GM20000 (cell line): ENCODE measurements at regions not wholly inside any gene's neighbourhood (a gene's known extent, or its start where the extent isn't known, plus 50 kb on each side); places are given as distances from the start of the nearest gene placed in this dataset.

Experiments
- DNase-seq: peaks from one replicate; pipeline ENCODE4 v3.0.0; 2012; ENCODE audit warnings: low spot score
- CTCF ChIP-seq: IDR thresholded peaks from 2 replicates; pipeline ENCODE4 v1.5.1; 2012; ENCODE audit warnings: mild to moderate bottlenecking, control low read depth; ENCODE audit errors: extremely low read depth, missing control alignments

- TF ChIP-seq CTCF = no peak
- DNase-seq = no peak
Observed at GRCh38 chr1:244969355-244970235, 105.3 kb upstream of the HNRNPU start.

- DNase-seq = no peak
- TF ChIP-seq CTCF = no peak
Observed at GRCh38 chr1:244968881-244969280, 104.5 kb upstream of the HNRNPU start.

GRCh38 chr1:244968471-244968871 is 104.1 kb upstream of the HNRNPU start:
- DNase-seq = no peak

GRCh38 chr1:244967159-244967558 is 102.8 kb upstream of the HNRNPU start:
- no peak for DNase-seq
- no peak for TF ChIP-seq CTCF

More at GRCh38 chr1:244968471-244968871, 104.1 kb upstream of the HNRNPU start:
- no peak for TF ChIP-seq CTCF

- no peak for DNase-seq
- no peak for TF ChIP-seq CTCF
Observed at GRCh38 chr1:244965185-244966030, 101.1 kb upstream of the HNRNPU start.

- no peak for TF ChIP-seq CTCF
Observed at GRCh38 chr1:244964112-244964971, 100.0 kb upstream of the HNRNPU start.

More at GRCh38 chr1:244964112-244964971, 100.0 kb upstream of the HNRNPU start:
- DNase-seq = no peak
